ENCODE measurements at regions not wholly inside any gene's neighbourhood (a gene's known extent, or its start where the extent isn't known, plus 50 kb on each side); places are given as distances from the start of the nearest gene placed in this dataset.

DNA sequence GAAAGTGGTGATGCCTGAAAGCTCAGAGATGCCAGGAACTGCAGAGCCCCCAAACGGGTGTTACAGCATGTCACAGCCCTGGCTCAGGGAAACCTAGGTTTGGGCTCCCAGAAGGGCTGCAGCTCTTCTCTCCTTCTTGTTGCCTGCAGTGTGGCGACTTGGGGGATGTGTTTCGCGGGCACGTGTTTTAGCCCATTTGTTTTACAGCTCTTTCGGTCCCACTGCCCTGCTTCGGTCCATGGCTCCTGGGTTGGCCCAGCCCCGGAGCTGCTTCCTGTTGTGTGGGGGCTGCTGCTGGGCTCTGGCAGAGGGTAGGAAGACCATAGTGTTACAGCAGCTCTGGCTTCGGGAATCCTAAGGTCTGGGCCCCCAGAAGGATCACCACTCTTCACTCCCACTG, 222.9 kb upstream of the RIOK2 start:
- no peak overlapping the region for H3K9ac ChIP-seq (ENCODE audit: low read depth, low read length)
- peaks cover 5% of the 10 kb centered on the region; the same call in 1 of the 2 replicates for H3K4me1 ChIP-seq (ENCODE audit: insufficient read depth, low read length)
- no peak overlapping the region for H3K27ac ChIP-seq (ENCODE audit: low read length)
- H3K27me3 ChIP-seq (ENCODE audit: insufficient read depth, low read length) = no peaks in the 10 kb centered on the region
- H3K36me3 ChIP-seq (ENCODE audit: insufficient read depth, low read depth, low read length) = no peaks in the 10 kb centered on the region
- no peak overlapping the region for H3K4me3 ChIP-seq (ENCODE audit: low read length)
- H3K9me3 ChIP-seq (ENCODE audit: insufficient read depth, low read depth, low read length) = no peaks in the 10 kb centered on the region; the same call in 1 of the 2 replicates

DNA sequence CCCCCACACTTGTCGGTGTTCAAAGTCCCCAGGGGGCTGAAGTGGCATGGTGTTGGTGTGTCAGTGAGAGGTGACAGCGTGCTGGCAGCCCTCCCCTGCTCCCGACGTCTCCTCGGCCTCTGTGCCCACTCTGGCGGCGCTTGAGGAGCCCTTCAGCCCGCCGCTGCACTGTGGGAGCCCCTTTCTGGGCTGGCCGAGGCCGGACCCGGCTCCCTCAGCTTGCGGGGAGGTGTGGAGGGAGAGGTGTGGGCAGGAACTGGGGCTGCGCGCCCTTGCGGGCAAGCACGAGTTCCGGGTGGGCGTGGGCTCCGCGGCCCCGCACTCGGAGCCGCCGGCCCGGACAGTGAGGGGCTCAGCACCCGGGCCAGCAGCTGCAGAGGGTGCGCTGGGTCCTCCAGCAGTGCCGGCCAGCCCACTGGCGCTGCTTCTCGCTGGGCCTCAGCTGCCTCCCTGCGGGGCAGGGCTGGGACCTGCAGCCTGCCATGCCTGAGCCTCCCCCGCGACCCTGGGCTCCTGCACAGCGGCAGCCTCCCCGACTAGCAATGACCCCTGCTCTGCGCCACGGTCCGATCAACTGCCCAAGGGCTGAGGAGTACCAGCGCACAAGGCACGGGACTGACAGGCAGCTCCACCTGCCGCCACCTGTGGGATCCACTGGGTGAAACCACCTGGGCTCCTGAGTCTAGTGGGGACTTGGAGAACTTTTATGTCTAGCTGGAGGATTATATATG, 224.1 kb upstream of the RIOK2 start:
- 0 out of 2 replicates have a peak, but pooled peaks cover under 1% of the 10 kb centered on the region for H3K4me1 ChIP-seq (ENCODE audit: insufficient read depth, low read length)
- no peak overlapping the region for H3K4me3 ChIP-seq (ENCODE audit: low read length)

DNA sequence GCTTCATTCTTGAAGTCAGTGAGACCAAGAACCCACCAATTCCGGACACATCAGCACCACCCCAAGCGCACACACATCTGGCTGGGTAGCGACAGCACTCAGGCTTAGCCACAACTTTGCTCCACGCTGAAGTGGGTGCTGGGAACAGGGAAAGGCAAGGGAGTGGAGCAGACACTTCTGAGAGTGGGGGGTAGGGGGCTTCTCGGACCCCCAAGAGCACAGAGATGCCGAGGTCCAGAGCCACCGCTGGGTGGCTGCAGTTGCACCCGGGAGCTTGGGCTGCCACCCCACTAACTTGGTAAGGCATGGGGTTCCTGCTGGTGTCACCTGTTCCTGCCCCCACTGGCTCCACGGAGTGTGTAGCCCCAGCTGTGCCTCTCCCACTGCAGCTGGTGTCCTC, 225.3 kb upstream of the RIOK2 start:
- Histone ChIP-seq H3K27me3 (ENCODE audit: insufficient read depth, low read length) (no peaks in the 10 kb centered on the region), H3K36me3 (ENCODE audit: insufficient read depth, low read depth, low read length) (no peaks in the 10 kb centered on the region), H3K4me1 (ENCODE audit: insufficient read depth, low read length) (no peaks in the 10 kb centered on the region), H3K4me3 (ENCODE audit: low read length) (no peak overlapping the region), H3K9me3 (ENCODE audit: insufficient read depth, low read depth, low read length) (no peaks in the 10 kb centered on the region; the same call in 1 of the 2 replicates), H3K27ac (ENCODE audit: low read length) (no peak overlapping the region), H3K9ac (ENCODE audit: low read depth, low read length) (no peak overlapping the region)

More for the DNA sequence above, 224.1 kb upstream of the RIOK2 start:
- Histone ChIP-seq H3K27ac (ENCODE audit: low read length) (no peak overlapping the region), H3K9me3 (ENCODE audit: insufficient read depth, low read depth, low read length) (no peaks in the 10 kb centered on the region; the same call in 1 of the 2 replicates), H3K36me3 (ENCODE audit: insufficient read depth, low read depth, low read length) (no peaks in the 10 kb centered on the region), H3K27me3 (ENCODE audit: insufficient read depth, low read length) (no peaks in the 10 kb centered on the region), H3K9ac (ENCODE audit: low read depth, low read length) (no peak overlapping the region)

DNA sequence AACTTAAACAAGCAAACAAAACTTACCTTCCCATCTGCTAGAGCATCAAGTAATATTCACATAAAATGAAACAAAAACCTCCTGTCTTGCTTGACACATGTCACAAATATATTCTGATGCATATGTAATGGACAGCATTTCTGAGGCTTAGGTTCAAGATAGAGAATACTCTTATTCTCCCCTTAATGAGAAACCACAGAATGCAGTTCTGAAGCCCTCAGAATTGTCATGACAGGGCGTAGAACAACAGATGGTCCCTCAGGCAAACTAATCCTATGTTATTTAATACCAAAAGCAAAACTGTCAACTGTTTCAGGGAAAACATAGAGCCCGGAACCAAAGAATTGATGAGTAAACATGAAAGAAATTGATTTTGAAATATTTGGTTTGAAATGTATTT, 229.9 kb upstream of the RIOK2 start:
- Histone ChIP-seq H3K9me3 (ENCODE audit: insufficient read depth, low read depth, low read length) (no peaks in the 10 kb centered on the region), H3K4me1 (ENCODE audit: insufficient read depth, low read length) (peaks cover 3% of the 10 kb centered on the region; the same call in 1 of the 2 replicates), H3K9ac (ENCODE audit: low read depth, low read length) (no peak overlapping the region), H3K27me3 (ENCODE audit: insufficient read depth, low read length) (no peaks in the 10 kb centered on the region), H3K4me3 (ENCODE audit: low read length) (no peak overlapping the region), H3K27ac (ENCODE audit: low read length) (no peak overlapping the region), H3K36me3 (ENCODE audit: insufficient read depth, low read depth, low read length) (no peaks in the 10 kb centered on the region)

DNA sequence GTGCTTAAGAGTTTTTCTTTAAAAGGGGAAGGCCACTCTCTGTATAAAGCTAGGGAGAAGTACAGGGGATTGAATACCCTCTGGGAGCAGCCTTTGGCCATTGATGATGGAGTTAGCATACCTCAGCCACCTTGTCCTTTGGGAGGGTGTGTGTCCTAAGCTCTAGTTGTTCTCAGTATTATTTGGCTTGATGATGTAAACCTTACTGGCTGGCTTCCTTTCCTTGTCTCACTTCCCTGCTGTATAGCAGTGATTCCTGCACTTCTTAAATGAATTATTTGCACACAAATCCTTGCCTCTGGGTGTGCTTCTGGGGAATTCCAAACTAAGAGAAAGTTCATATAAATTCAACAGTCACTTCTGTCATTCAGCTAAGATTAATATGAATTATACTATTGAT, 234.9 kb upstream of the RIOK2 start:
- Histone ChIP-seq H3K4me3 (ENCODE audit: low read length) (no peak overlapping the region), H3K36me3 (ENCODE audit: insufficient read depth, low read depth, low read length) (no peaks in the 10 kb centered on the region), H3K27me3 (ENCODE audit: insufficient read depth, low read length) (no peaks in the 10 kb centered on the region), H3K27ac (ENCODE audit: low read length) (no peak overlapping the region), H3K4me1 (ENCODE audit: insufficient read depth, low read length) (peaks cover 6% of the 10 kb centered on the region), H3K9me3 (ENCODE audit: insufficient read depth, low read depth, low read length) (no peaks in the 10 kb centered on the region), H3K9ac (ENCODE audit: low read depth, low read length) (no peak overlapping the region)

DNA sequence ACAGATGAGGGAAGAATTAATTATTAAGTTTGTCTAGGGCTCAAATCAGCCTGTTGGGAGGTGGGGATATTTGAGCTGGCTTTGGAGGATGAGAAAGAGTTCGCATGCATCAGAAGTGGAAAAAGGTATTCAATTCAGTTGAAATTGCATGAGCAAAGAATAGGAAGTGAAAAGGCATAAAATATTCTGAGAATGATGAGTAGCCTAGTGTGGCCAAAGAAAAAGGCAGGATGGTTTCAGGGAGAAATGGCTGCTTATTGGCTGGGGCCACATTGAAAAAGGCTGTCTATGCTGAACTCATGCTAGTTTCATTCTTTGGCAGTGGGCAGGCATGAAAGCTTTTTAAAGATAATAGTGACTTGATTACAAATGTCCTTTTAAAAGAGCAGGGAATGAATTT, 235.4 kb upstream of the RIOK2 start:
- H3K36me3 ChIP-seq (ENCODE audit: insufficient read depth, low read depth, low read length) = no peaks in the 10 kb centered on the region
- H3K27me3 ChIP-seq (ENCODE audit: insufficient read depth, low read length) = no peaks in the 10 kb centered on the region
- peaks cover 6% of the 10 kb centered on the region for H3K4me1 ChIP-seq (ENCODE audit: insufficient read depth, low read length)
- H3K9me3 ChIP-seq (ENCODE audit: insufficient read depth, low read depth, low read length) = no peaks in the 10 kb centered on the region
- no peak overlapping the region for H3K9ac ChIP-seq (ENCODE audit: low read depth, low read length)
- no peak overlapping the region for H3K27ac ChIP-seq (ENCODE audit: low read length)
- H3K4me3 ChIP-seq (ENCODE audit: low read length) = no peak overlapping the region

DNA sequence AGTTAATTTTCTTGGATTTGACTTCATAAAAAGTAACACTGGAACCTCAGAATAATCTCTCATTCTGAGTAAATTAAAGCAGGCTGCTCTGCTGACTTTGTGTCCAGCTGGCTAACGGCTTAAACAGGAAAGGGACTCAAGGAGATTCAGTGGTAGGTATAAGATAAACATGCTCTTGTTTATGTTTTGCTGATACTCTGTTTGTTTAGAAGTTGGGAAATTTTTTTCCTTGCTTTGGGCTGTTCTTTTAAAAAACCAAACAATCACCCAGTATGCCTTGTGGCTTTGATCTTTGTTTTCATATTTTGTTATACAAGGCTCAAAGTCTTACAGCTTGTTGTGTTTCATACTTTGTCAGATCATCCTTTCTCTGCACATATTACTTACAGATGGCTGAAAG, 237.6 kb upstream of the RIOK2 start:
- Histone ChIP-seq H3K4me1 (ENCODE audit: insufficient read depth, low read length) (peaks cover 2% of the 10 kb centered on the region; the same call in 1 of the 2 replicates), H3K9ac (ENCODE audit: low read depth, low read length) (no peak overlapping the region), H3K27ac (ENCODE audit: low read length) (no peak overlapping the region), H3K27me3 (ENCODE audit: insufficient read depth, low read length) (no peaks in the 10 kb centered on the region), H3K4me3 (ENCODE audit: low read length) (no peak overlapping the region), H3K36me3 (ENCODE audit: insufficient read depth, low read depth, low read length) (no peaks in the 10 kb centered on the region), H3K9me3 (ENCODE audit: insufficient read depth, low read depth, low read length) (no peaks in the 10 kb centered on the region)

DNA sequence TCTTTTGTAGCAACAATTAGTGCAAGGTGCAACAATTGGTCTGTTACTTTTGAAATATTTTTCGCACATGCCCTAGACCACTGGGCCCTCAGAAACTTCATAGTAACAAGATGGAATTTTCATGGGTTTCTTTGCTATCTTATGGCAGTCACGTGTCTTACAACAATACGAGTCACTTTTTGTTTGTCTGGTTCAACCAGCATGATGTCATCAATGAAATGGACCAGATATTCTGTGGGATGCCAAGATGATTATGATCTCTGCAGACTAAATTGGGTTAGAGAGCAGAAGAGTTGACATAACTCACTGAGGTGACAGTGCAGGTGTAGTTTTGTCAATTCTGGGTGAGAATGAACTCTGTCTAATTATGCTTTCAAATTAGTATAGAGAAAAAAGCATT, 239.6 kb upstream of the RIOK2 start:
- Histone ChIP-seq H3K27ac (ENCODE audit: low read length) (no peak overlapping the region), H3K4me1 (ENCODE audit: insufficient read depth, low read length) (peaks cover 2% of the 10 kb centered on the region; the same call in 1 of the 2 replicates), H3K27me3 (ENCODE audit: insufficient read depth, low read length) (no peaks in the 10 kb centered on the region), H3K36me3 (ENCODE audit: insufficient read depth, low read depth, low read length) (no peaks in the 10 kb centered on the region), H3K9ac (ENCODE audit: low read depth, low read length) (no peak overlapping the region), H3K4me3 (ENCODE audit: low read length) (no peak overlapping the region), H3K9me3 (ENCODE audit: insufficient read depth, low read depth, low read length) (no peaks in the 10 kb centered on the region)

DNA sequence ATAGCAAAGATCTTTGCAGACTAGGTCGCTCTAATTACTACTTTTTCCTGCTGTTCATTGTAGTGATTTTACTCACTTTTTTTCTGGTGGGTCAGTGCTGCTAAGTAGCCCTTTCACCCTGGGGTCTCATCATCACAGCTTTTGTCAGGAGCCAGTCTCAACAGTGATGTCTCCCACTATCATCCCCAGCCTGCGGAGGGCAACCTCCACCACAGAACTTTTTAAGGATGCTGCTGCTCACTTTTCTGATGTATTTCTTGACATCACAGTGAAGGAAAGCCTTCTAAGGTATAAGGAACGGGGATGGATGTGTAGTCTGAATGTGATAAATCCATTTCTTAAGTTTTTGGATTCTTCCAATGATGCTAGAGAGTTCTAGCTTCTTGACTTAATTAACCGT, 242.5 kb upstream of the RIOK2 start:
- Histone ChIP-seq H3K27me3 (ENCODE audit: insufficient read depth, low read length) (no peaks in the 10 kb centered on the region), H3K9ac (ENCODE audit: low read depth, low read length) (no peak overlapping the region), H3K27ac (ENCODE audit: low read length) (no peak overlapping the region), H3K4me3 (ENCODE audit: low read length) (no peak overlapping the region), H3K9me3 (ENCODE audit: insufficient read depth, low read depth, low read length) (no peaks in the 10 kb centered on the region), H3K4me1 (ENCODE audit: insufficient read depth, low read length) (peaks cover 2% of the 10 kb centered on the region; the same call in 1 of the 2 replicates), H3K36me3 (ENCODE audit: insufficient read depth, low read depth, low read length) (no peaks in the 10 kb centered on the region)

DNA sequence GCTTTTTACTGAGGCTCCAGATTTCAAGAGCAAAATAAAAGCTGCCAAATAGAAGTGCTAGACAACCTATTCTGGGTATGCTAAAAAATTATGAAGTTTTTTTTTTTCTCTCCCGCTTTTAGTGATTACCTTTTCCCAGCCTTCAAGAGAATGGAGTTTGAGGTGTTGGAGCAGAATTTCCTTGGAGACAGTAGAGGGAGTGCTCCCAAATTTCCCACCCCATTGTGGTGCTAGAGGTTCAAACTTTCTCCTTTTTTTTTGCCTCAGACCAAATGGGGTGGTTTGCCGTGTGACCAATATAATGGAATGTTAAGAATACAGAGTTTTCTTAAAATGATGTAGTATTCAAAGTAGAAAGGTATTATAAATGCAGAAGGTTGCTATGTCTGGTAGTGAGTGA, 244.2 kb upstream of the RIOK2 start:
- no peaks in the 10 kb centered on the region for H3K27me3 ChIP-seq (ENCODE audit: insufficient read depth, low read length)
- no peaks in the 10 kb centered on the region for H3K4me1 ChIP-seq (ENCODE audit: insufficient read depth, low read length)
- H3K36me3 ChIP-seq (ENCODE audit: insufficient read depth, low read depth, low read length) = no peaks in the 10 kb centered on the region

DNA sequence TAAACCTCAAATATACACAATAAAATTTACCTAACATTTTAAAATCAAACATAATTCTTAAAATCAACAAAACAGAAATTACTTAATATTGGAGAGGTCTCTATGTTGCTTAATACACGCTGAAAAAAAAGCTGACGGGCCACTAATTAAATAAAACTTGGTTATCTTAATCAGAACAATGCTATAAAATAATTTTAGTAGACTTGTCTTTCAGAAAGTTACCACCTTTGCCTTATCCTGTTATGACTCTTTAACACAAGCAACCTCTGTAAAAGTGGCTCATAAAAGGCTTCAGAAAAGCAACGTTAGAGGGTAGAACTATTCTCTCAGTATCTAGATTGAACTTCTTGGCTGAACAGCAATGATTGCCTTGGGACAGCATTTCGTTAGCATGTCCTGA, 251.0 kb upstream of the RIOK2 start:
- no peak overlapping the region for H3K4me3 ChIP-seq (ENCODE audit: low read length)
- H3K27ac ChIP-seq (ENCODE audit: low read length) = no peak overlapping the region
- no peaks in the 10 kb centered on the region for H3K27me3 ChIP-seq (ENCODE audit: insufficient read depth, low read length)
- no peaks in the 10 kb centered on the region for H3K9me3 ChIP-seq (ENCODE audit: insufficient read depth, low read depth, low read length)
- no peaks in the 10 kb centered on the region for H3K36me3 ChIP-seq (ENCODE audit: insufficient read depth, low read depth, low read length)
- H3K4me1 ChIP-seq (ENCODE audit: insufficient read depth, low read length) = no peaks in the 10 kb centered on the region
- no peak overlapping the region for H3K9ac ChIP-seq (ENCODE audit: low read depth, low read length)

More for the DNA sequence above, 244.2 kb upstream of the RIOK2 start:
- Histone ChIP-seq H3K4me3 (ENCODE audit: low read length) (no peak overlapping the region), H3K9me3 (ENCODE audit: insufficient read depth, low read depth, low read length) (no peaks in the 10 kb centered on the region), H3K27ac (ENCODE audit: low read length) (no peak overlapping the region), H3K9ac (ENCODE audit: low read depth, low read length) (no peak overlapping the region)

DNA sequence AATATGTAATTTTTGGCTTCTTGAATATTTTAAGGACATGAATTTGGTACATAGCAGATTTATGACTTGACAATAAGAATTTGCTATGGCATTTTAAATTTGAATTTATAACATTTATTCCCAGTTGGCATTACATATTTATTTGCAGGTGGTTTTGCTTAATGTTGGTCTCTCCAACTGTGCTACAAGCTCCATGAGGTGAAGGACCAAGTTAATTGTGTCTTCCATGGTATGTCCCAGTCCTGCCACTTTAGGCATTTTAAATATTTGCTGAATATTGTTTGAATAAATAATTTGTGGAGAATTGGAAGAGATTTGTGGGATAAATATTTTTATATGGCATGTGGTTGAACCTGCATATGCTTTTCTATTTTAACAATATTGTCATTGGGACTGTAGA, 253.4 kb upstream of the RIOK2 start:
- Histone ChIP-seq H3K36me3 (ENCODE audit: insufficient read depth, low read depth, low read length) (no peaks in the 10 kb centered on the region), H3K4me1 (ENCODE audit: insufficient read depth, low read length) (no peaks in the 10 kb centered on the region), H3K27me3 (ENCODE audit: insufficient read depth, low read length) (no peaks in the 10 kb centered on the region), H3K27ac (ENCODE audit: low read length) (no peak overlapping the region), H3K4me3 (ENCODE audit: low read length) (no peak overlapping the region), H3K9me3 (ENCODE audit: insufficient read depth, low read depth, low read length) (no peaks in the 10 kb centered on the region), H3K9ac (ENCODE audit: low read depth, low read length) (no peak overlapping the region)
